DOHH2 (cell line): ENCODE measurements at regions not wholly inside any gene's neighbourhood (a gene's known extent, or its start where the extent isn't known, plus 50 kb on each side); places are given as distances from the start of the nearest gene placed in this dataset.
A peak's percentile ranks its signal among the peaks of the same experiment; 100 is the strongest.

ENCODE experiments used
- EZH2phosphoT487 ChIP-seq: fragments of 200-600 bp; sonication (generic); IDR thresholded peaks from 2 replicates; pipeline ENCODE4 v1.6.1; 2017; ENCODE audit warnings: borderline replicate concordance, mild to moderate bottlenecking, antibody characterized with exemption, low read length, moderate library complexity, mixed read lengths
- TF ChIP-seq, protein P1 (sequence below): fragments of 200-600 bp; sonication (generic); IDR thresholded peaks from one replicate; pipeline ENCODE4 v1.5.1; 2014; ENCODE audit warnings: antibody characterized with exemption, mild to moderate bottlenecking, low read depth, low read length; ENCODE audit not compliant: poor library complexity, severe bottlenecking

DNA sequence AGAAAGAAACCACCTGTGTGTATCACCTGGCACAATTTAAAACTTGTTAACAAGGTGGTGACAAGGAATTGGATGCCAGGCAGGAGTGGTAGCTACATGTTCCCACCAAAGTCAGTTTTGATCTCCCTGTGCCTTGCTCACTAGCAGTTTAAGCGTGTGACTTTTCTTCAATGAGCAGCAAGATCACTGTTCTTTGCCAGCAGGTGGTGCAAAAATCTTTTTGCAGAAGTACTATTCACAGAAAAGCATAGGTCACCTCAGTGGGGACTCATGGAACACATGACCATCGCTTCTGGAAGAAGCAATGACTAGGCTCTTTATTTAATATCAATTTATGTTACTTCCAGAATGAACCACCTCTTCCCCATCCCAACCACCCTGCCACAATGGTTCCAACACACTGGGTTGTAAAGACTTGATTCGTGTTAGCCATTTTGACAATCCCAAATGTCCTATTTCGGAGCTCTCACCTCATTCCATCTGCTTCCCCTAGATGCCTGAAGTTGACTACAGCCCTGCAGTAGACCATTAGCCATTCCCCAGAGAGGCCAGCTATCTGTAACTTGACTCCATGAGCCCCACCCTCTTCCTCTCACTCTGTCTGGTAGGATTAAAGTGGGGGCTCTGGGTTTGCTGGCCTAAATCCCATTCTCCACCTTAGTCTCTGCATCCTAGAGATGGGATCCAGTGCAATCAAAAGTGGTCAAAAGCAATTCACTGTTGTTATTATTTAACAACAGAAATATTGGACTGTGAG lies 59.1 kb upstream of the TNFRSF19 start:
- TF ChIP-seq, protein P1, sequence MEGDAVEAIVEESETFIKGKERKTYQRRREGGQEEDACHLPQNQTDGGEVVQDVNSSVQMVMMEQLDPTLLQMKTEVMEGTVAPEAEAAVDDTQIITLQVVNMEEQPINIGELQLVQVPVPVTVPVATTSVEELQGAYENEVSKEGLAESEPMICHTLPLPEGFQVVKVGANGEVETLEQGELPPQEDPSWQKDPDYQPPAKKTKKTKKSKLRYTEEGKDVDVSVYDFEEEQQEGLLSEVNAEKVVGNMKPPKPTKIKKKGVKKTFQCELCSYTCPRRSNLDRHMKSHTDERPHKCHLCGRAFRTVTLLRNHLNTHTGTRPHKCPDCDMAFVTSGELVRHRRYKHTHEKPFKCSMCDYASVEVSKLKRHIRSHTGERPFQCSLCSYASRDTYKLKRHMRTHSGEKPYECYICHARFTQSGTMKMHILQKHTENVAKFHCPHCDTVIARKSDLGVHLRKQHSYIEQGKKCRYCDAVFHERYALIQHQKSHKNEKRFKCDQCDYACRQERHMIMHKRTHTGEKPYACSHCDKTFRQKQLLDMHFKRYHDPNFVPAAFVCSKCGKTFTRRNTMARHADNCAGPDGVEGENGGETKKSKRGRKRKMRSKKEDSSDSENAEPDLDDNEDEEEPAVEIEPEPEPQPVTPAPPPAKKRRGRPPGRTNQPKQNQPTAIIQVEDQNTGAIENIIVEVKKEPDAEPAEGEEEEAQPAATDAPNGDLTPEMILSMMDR = peak; percentile 23
- no peak for TF ChIP-seq EZH2phosphoT487
